Stimulated activated CD4-positive, alpha-beta T cell treated with anti-CD3 and anti-CD28 coated beads, Interleukin-12 subunit alpha, Interleukin-12 subunit beta, amount 100 ng/mL, for 24 hours (primary cell): ENCODE measurements at regions not wholly inside any gene's neighbourhood (a gene's known extent, or its start where the extent isn't known, plus 50 kb on each side); places are given as distances from the start of the nearest gene placed in this dataset.

Source experiments
- DNase-seq, 2 experiments: peaks; one replicate each; pipeline ENCODE4 v3.0.0-alpha.2; 2020; ENCODE audit warnings: low read depth in 2 of 2

GRCh38 chr22:22744412-22745224 lies 100.2 kb downstream of the GGTLC2 start:
- DNase-seq = no peak

- peak in 1 of 2 experiments; percentile 26 for DNase-seq
Observed at GRCh38 chr22:22745225-22746060, 101.0 kb downstream of the GGTLC2 start.

DNA sequence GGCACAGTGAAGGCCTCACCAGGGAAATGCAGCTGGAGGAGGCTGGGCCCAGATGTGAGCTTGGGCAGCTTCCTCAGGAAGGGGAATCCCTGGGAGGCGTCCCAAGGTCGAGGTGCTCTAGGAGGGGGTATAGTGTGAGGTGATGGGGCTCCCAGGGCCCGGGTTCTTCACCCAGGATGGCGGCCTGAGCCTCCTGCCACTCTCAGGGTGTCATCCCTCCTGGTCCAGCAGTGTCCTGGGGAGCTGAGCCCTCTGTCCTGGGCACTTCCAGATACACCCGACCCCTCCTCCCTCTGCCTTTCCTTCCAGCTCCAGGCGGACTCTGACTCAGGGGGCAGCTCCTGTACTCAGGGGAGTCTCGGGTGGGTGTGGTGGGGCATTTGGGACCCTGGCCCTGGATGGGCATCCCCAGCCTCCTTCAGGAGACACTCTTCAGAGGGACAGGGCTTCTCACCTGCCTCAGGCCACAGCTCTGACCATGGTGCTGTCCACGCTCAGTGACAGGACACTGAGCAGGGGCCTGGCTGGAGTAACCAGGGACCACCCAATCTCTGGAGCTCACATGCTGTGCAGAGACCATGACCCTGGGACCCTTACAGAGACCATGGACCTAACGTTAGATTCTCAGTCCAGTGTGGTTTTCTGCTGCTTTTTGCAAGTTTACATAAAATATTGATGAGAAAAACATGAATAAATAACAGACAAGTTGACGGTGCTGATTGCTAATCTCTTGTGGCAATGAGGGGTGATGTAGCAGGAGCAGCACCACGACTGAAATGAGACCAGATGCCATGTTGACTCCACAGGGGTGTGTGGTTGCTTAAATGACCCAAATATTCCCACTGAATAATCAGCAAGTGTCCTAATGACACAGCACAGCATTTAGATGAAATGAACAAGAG lies 101.9 kb downstream of the GGTLC2 start:
- DNase-seq = no peak

GRCh38 chr22:22746963-22747933 lies 102.8 kb downstream of the GGTLC2 start:
- DNase-seq = no peak

DNA sequence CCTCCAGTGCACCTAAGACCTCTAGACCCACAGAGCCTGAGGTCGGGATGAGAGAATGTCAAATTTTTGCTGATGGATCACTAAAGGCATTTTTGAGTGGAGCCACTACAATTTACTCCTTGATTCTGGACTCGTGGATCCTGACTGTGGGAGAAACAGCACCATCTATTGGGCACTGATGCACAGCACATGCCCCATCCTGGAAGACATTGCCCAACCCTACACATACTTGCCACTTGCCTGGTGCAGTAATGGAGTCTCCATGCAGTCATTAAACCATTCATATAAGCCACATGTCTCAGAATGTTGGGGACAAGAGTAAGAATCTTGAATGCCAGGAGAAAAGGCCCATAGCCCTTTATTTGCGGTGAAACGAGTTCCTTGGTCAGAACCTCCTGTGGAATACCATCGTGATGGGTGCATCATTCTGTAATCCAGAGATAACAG lies 103.9 kb downstream of the GGTLC2 start:
- DNase-seq = peak in 1 of 2 experiments; percentile 34

DNA sequence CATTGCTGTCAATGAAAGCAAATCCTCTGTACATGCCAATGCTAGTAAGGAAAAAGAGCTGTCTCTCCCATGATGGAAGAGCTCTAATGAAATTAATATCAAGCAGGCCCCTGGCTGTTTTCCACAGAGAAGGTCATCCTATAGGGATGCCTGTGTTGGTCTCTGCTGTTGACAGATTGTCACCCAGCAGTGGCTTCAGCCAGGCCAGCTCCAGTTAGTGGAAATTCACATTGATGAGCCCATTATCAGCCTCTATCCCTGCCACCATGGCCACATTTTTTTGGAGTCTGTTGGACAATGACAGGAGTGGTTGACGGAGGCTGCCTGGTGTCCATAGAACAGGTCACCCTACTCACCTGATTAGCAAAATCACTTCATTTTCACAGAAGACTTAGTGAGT lies 104.3 kb downstream of the GGTLC2 start:
- DNase-seq = no peak

GRCh38 chr22:22749167-22749758 lies 104.8 kb downstream of the GGTLC2 start:
- no peak for DNase-seq

GRCh38 chr22:22750335-22751042 lies 106.1 kb downstream of the GGTLC2 start:
- DNase-seq = no peak

- DNase-seq = no peak
Observed at GRCh38 chr22:22751043-22751603, 106.7 kb downstream of the GGTLC2 start.

GRCh38 chr22:22752199-22752555 lies 107.8 kb downstream of the GGTLC2 start:
- no peak for DNase-seq

DNA sequence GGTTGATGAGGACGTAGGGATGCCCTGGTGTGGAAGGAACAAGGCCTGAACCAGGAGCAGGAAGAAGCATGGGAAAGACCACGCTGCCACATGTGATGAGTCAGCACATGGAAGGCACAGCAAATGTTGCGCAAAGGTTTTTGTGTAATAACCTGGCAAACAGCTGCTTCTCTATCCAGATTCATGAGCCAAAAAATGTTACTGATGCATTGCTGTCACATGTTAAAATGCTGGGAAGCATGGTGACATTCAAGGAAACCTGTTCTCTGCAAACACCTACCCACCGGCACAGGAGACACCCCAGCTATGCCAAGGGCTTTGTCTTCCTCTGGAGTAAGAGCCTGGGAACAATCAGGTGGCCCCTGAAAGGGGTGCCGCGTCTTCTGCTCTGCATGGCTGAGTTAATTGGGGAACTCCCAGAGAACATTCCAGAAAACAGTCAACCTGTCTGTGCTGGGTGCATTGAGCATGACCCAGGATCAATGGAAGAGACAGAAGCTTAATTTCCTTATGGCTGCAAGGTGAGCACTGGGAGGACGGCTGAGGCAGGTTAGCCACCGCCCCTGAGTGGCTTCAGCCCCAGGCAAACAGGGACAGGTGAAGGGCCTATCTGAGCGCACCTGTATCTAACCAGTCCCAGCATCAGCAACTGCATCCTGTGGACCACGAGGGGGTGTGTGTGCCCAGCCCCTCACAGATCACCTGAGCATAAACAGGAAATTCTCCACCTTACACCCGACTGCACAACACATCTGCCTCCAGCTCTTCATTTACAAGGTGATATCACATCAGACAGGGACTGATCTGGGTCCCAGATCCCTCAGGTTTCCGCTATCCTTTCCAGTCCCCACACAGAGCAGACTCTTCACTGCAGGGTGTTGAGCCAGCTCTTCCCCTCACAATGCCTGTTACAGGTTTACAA lies 108.4 kb downstream of the GGTLC2 start:
- no peak for DNase-seq

GRCh38 chr22:22753526-22754267 lies 109.3 kb downstream of the GGTLC2 start:
- DNase-seq = peak; percentile 61 to 70

- DNase-seq = no peak
Observed at GRCh38 chr22:22754268-22754657, 109.8 kb downstream of the GGTLC2 start.

DNA sequence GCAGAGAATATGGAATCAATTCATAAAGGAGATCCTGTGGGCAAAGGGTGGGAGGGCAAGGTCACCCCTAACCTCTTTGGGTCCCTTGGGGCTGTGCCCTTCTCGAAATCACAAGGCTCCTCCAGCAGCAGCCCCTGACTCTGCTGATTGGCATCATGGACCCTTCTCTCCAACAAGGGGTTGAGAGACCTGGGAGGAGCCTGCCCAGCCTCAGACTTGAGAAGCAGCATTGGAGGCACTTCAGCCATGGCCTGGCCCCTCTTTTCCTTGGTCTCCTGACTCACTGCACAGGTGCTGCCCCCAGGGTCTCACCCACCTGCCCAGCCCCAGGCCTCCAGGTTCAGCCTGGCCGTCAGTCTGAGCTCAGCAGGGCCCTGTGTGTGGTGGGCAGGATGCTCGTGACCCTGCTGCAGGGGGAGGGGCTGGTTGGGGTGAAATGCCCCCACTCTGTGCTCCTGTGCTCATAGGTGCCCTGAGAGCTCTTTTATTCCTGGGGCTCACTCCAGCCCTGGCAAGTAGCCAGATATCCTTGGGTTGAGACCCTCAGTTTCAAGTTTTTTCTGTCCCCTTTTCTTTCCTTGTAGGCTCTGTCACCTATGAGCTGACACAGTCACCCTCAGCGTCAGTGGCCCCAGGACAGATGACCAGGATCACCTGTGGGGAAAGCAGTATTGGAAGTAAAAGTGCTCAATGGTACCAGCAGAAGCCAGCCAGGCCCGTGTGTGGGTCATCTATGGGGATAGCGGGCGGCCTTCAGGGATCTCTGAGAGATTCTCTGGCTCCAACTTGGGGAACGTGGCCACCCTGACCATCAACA lies 110.8 kb downstream of the GGTLC2 start:
- no peak for DNase-seq

- no peak for DNase-seq
Observed at GRCh38 chr22:22755778-22756100, 111.3 kb downstream of the GGTLC2 start.

- DNase-seq = no peak
Observed at GRCh38 chr22:22756109-22756508, 111.7 kb downstream of the GGTLC2 start.
